Activated naive CD4-positive, alpha-beta T cell treated with anti-CD3 and anti-CD28 coated beads, Interleukin-2, amount 10 ng/mL, durations not matched to agents 7 days and 5 days (primary cell): ENCODE measurements at regions not wholly inside any gene's neighbourhood (a gene's known extent, or its start where the extent isn't known, plus 50 kb on each side); places are given as distances from the start of the nearest gene placed in this dataset.

Experiments
- CTCF ChIA-PET: fragments of 350-600 bp; sonication (Branson Sonifier 250); formaldehyde crosslinking; loops from one replicate; lab custom pipeline; 2021; ENCODE audit warnings: antibody characterized with exemption; lab: Charles Lee
- DNase-seq: peaks from one replicate; pipeline ENCODE4 v3.0.0-alpha.2; 2020
- H3K27ac Mint-ChIP-seq: one replicate; pipeline ENCODE4 v1.8.0; 2021; ENCODE audit warnings: mild to moderate bottlenecking, moderate library complexity, mixed read lengths
- H3K27me3 Mint-ChIP-seq: one replicate; pipeline ENCODE4 v1.8.0; 2021; ENCODE audit warnings: mild to moderate bottlenecking, mixed read lengths
- H3K36me3 Mint-ChIP-seq: one replicate; pipeline ENCODE4 v1.8.0; 2021; ENCODE audit warnings: mixed read lengths
- H3K4me1 Mint-ChIP-seq: one replicate; pipeline ENCODE4 v1.8.0; 2021; ENCODE audit warnings: mixed read lengths
- H3K4me3 Mint-ChIP-seq: one replicate; pipeline ENCODE4 v1.8.0; 2021; ENCODE audit warnings: mild to moderate bottlenecking, moderate library complexity, mixed read lengths
- H3K9me3 Mint-ChIP-seq: one replicate; pipeline ENCODE4 v1.8.0; 2021; ENCODE audit warnings: mixed read lengths

- CTCF ChIA-PET, result no interaction called here
- Mint-ChIP-seq H3K4me1 (no peaks in the 10 kb centered on the region), H3K27me3 (no peaks in the 10 kb centered on the region), H3K9me3 (no peaks in the 10 kb centered on the region), H3K36me3 (no peaks in the 10 kb centered on the region), H3K27ac (no peak overlapping the region), H3K4me3 (no peak overlapping the region)
- no peak for DNase-seq
Measured at GRCh38 chr2:119064567-119064966, 94.0 kb downstream of the C1QL2 start.

DNA sequence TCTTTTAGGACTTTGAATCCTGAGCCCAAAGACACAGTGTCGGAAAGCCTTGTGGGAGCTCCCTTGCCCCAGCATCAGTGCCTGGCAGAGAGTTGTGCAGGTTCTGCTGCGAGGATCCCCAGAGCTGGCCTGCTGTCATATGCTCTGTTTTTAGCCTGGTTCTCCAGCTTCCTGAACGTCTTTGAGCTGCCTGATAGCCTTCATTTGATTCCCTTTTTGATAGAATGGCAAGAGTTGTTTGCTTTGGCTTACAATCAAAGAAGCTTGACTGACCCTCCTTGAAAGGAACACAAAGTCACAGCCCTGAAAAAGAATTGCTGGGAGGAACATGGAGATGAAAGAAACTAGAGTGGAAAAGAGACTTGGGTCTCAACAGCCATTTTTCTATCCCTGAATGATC, 95.4 kb downstream of the C1QL2 start:
- Mint-ChIP-seq H3K9me3 (no peaks in the 10 kb centered on the region), H3K27ac (no peak overlapping the region), H3K36me3 (no peaks in the 10 kb centered on the region), H3K4me1 (no peaks in the 10 kb centered on the region), H3K27me3 (peaks cover 5% of the 10 kb centered on the region), H3K4me3 (no peak overlapping the region)
- no peak for DNase-seq
- CTCF ChIA-PET, result no interaction called here

DNA sequence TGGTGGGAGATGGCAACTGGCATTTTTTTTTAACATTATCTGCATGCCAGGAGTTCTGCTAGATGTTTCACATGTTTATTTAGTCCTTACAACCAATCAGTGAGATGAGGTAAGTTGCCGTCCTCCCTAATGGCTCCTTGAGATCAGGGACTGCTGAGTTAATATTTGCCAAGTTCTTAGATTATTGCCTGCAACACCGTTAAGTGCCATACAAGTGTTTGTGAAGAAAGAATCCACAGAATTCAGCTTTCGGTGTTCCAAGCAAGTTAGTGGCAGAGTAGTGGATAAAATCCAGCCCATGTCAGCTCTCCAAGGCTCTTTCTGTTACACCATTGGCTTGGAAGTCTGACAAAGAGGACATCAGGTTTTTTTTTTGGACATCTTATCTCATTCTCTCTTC, 95.9 kb downstream of the C1QL2 start:
- Mint-ChIP-seq H3K27ac (no peak overlapping the region), H3K27me3 (peaks cover 5% of the 10 kb centered on the region), H3K4me1 (no peaks in the 10 kb centered on the region), H3K9me3 (no peaks in the 10 kb centered on the region), H3K36me3 (no peaks in the 10 kb centered on the region), H3K4me3 (no peak overlapping the region)
- DNase-seq, result no peak
- CTCF ChIA-PET, result interaction anchor here (0.9 kb wide), 1 partner anchor 35 kb away, joined by 3 read pairs; no protein-coding TSS in a partner anchor

DNA sequence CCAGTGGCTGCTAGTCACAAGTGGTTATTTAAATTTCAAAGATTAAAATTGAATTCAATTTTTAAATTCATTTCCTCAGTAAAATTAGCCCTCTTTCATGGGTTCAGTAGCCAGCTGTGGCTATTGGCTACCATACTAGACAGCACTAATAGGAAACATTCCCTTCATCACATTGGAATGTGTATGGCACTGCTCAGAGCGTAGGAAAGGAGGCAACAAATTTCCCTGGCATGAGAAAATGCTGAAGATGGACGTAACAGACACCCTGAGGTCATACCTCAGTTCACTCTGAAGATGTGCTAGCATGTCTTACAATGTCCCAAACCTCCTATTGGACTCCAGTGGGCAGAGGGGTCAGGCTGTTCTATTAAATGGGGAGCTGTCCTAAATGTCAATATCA, 96.4 kb downstream of the C1QL2 start:
- no peak overlapping the region for H3K4me3 Mint-ChIP-seq
- DNase-seq, result no peak
- no peaks in the 10 kb centered on the region for H3K4me1 Mint-ChIP-seq
- H3K36me3 Mint-ChIP-seq, result no peaks in the 10 kb centered on the region
- CTCF ChIA-PET, result interaction anchor here (0.9 kb wide), 1 partner anchor 34 kb away, joined by 3 read pairs; no protein-coding TSS in a partner anchor
- peaks cover 5% of the 10 kb centered on the region for H3K27me3 Mint-ChIP-seq
- no peaks in the 10 kb centered on the region for H3K9me3 Mint-ChIP-seq
- no peak overlapping the region for H3K27ac Mint-ChIP-seq

DNA sequence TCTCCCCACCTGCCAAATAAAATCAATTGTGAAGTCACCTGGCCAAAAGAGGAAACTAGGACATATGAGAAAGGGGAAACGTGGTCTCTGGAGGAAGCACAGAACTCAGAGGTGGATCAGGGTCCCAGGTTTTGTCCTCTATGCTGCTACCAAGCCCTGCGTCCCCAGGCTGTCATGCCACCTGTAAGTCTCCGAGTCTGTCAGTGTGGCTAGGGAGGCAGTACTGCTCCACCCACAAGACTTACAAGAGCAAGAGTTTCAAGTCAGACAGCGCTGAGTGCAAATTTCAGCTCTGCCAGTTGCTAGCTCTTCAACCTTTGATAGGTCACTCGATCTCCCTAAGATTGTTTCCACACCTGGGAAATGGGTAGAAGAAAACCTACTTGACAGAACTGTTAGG, 98.6 kb downstream of the C1QL2 start:
- no peak overlapping the region for H3K27ac Mint-ChIP-seq

GRCh38 chr2:119059287-119059686, 99.3 kb downstream of the C1QL2 start:
- Mint-ChIP-seq H3K27me3 (peaks cover 5% of the 10 kb centered on the region), H3K9me3 (no peaks in the 10 kb centered on the region), H3K27ac (no peak overlapping the region), H3K4me3 (no peak overlapping the region), H3K4me1 (no peaks in the 10 kb centered on the region), H3K36me3 (no peaks in the 10 kb centered on the region)
- CTCF ChIA-PET, result no interaction called here
- DNase-seq, result no peak

More for the DNA sequence above, 98.6 kb downstream of the C1QL2 start:
- Mint-ChIP-seq H3K27me3 (peaks cover 5% of the 10 kb centered on the region), H3K36me3 (no peaks in the 10 kb centered on the region), H3K4me3 (no peak overlapping the region), H3K9me3 (no peaks in the 10 kb centered on the region), H3K4me1 (no peaks in the 10 kb centered on the region)
- no peak for DNase-seq
- CTCF ChIA-PET, result no interaction called here

DNA sequence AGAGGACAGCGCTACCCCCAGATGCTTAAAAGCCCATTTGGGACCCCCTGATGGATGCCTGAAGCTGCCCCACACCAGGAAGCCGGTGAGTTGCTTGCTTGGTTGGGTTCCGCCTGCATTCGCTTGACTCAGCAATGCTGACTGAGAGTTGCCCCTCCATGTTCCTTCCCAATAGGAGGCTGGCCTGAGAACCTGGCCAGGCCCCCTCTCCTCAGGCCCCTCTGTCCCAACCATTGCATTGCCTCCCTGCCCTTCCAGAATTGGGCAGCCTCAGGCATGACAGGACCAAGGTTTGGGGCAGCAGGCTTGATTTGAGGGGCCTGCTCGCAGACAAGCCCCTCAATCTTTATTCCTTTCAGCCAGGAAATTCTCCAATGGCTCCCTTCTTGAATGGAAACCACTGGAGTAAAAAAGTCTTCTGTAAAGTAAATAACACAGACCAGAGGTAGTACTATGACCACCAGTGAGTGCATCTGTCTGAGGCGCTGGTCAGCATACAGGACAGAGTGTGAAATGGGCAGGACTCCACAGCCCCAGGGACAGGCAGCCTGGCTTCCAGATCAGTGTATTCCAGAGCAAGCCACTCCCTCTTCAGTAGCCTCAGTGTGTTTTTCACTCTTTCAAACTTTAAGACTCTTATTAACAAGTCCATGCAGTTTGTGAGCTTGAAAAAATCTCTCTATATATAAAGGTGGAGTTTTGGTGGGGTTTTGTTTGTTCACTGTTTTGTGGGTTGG, 104.7 kb downstream of the C1QL2 start:
- CTCF ChIA-PET, result no interaction called here
- no peaks in the 10 kb centered on the region for H3K36me3 Mint-ChIP-seq
- no peaks in the 10 kb centered on the region for H3K9me3 Mint-ChIP-seq
- H3K27me3 Mint-ChIP-seq, result peaks cover 3% of the 10 kb centered on the region
- DNase-seq, result no peak
- no peaks in the 10 kb centered on the region for H3K4me1 Mint-ChIP-seq
- H3K4me3 Mint-ChIP-seq, result no peak overlapping the region
- no peak overlapping the region for H3K27ac Mint-ChIP-seq

GRCh38 chr2:119051263-119051662, 107.3 kb downstream of the C1QL2 start:
- Mint-ChIP-seq H3K27me3 (no peaks in the 10 kb centered on the region), H3K4me3 (no peak overlapping the region), H3K4me1 (no peaks in the 10 kb centered on the region), H3K9me3 (no peaks in the 10 kb centered on the region), H3K36me3 (no peaks in the 10 kb centered on the region), H3K27ac (no peak overlapping the region)
- CTCF ChIA-PET, result interaction anchor here (0.8 kb wide), 1 partner anchor 169 kb away, joined by 3 read pairs; no protein-coding TSS in a partner anchor
- DNase-seq, result no peak

DNA sequence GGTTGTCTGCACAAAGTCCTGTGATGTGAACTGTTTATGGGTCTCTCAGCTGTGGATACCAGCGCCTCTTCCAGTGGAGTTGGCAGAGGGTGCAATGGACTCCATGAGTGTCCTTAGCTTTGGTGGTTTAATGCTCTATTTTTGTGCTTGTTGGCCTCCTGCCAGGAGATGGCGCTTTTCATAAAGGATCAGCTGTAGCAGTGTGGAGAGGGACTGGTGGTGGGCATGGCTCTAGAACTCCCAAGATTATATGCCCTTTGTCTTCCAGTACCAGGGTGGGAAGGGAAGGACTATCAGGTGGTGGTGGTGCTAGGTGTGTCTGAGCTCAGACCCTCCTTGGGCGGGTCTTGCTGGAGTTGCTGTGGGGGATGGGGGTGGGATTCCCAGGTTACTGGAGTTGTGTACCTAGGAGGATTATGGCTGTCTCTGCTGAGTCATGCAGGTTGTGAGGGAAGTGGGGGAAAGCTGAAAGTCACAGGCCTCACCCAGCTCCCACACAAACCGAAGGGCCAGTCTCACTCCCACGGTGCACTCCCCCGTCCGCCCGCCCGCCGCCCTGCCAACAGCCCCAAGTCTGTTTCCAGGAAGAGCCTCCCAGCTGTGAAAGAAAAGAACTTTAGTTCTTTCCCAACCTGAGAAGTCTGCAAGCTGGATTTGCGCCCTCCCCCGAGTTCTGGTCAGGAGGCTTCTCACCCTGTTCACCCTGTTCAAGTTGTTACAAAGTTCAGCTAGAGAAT, 108.1 kb downstream of the MARCO start:
- Mint-ChIP-seq H3K27me3 (no peaks in the 10 kb centered on the region), H3K4me1 (no peaks in the 10 kb centered on the region), H3K36me3 (no peaks in the 10 kb centered on the region), H3K9me3 (no peaks in the 10 kb centered on the region), H3K27ac (no peak overlapping the region), H3K4me3 (no peak overlapping the region)
- CTCF ChIA-PET, result interaction anchor here (0.8 to 1.3 kb wide), 3 partner anchors 168 to 427 kb away, joined by 3 to 4 read pairs (median 3); no protein-coding TSS in a partner anchor
- DNase-seq, result no peak
